T follicular helper cell (primary cell): ENCODE measurements at regions not wholly inside any gene's neighbourhood (a gene's known extent, or its start where the extent isn't known, plus 50 kb on each side); places are given as distances from the start of the nearest gene placed in this dataset.
"Not testable (repeated sequence)": the region's sequence is repeated elsewhere in the genome, so short reads cannot be mapped to it uniquely, and the experiment has no call there.

ENCODE experiments used
- DNase-seq: peaks from one replicate; pipeline ENCODE4 v3.0.0-alpha.2; 2020; ENCODE audit warnings: low read depth

- DNase-seq = no peak
Observed at GRCh38 chr1:8228253-8228652, 89.7 kb upstream of the SLC45A1 start.

DNA sequence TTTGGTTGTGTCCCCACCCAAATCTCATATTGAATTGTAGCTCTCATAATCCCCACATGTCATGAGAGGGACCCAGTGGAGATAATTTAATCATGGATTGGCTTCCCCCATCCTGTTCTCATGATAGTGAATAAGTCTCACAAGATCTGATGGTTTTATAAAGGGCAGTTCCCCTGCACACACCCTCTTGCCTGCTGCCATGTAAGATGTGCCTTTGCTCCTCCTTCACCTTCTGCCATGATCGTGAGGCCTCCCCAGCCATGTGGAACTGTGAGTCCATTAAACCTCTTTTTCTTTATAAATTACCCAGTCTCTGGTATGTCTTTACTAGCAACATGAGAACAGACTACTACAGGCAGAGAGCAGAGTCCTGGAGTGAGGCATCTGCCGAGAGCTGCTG is 90.2 kb upstream of the SLC45A1 start:
- DNase-seq = not testable (repeated sequence)

GRCh38 chr1:8226747-8227146 is 91.2 kb upstream of the SLC45A1 start:
- no peak for DNase-seq

DNA sequence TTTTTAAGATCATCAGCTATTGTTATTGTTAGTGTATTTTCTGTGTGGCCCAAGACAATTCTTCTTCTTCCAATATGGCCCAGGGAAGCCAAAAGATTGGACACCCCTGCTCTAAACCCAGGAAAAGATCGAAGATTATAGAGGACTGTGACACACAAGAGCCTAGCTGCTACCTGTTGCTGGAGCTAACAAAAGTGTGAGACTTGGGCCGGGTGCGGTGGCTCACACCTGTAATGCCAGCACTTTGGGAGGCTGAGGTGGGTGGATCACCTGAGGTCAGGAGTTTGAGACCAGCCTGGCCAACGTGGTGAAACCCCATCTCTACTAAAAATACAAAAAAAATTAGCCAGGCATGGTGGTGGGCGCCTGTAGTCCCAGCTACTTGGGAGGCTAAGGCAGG is 91.9 kb upstream of the SLC45A1 start:
- not testable (repeated sequence) for DNase-seq

- DNase-seq = no peak
Observed at GRCh38 chr1:8223526-8223925, 94.4 kb upstream of the SLC45A1 start.

GRCh38 chr1:8222789-8223188 is 95.1 kb upstream of the SLC45A1 start:
- DNase-seq = no peak

- no peak for DNase-seq
Observed at GRCh38 chr1:8219530-8219929, 98.4 kb upstream of the SLC45A1 start.

DNA sequence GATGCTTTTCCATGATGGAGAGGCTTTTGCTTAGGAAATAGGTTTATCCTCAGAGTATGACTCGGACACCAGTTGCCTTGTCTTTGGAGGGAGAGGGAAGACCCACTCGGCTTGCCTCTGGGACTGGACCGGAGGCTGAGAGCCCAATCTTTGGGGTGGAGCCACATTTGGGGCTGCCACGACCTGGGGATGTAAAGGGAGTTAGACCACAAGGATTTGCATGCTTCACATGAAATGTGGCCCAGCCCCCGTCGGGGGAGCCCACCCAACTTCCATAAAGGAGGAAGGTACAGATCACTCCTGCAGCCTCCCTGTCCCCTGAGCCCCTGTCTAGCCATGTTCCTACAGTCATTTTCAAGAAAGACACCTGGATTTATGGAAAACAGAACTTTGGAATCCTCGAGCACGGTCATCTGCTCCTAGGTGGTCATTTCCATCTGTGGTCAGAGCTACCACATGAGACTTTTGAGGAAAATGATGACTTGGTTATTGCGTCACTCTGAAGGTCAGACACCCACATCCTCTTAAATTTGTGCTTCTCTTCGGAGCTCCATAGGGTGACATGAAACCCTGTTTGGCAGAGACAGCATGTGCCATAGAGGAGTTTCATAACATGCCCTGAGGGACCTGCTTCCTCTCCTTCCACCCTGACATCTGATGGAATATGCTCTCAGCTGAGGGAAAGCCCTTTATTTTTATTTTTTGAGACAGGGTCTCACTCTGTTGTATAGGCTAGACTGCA is 99.4 kb upstream of the SLC45A1 start:
- no peak for DNase-seq

GRCh38 chr1:8217809-8218208 is 100.1 kb upstream of the SLC45A1 start:
- DNase-seq = no peak

GRCh38 chr1:8217011-8217711 is 100.8 kb upstream of the SLC45A1 start:
- DNase-seq = no peak

- no peak for DNase-seq
Observed at GRCh38 chr1:8216005-8216404, 101.9 kb upstream of the SLC45A1 start.

DNA sequence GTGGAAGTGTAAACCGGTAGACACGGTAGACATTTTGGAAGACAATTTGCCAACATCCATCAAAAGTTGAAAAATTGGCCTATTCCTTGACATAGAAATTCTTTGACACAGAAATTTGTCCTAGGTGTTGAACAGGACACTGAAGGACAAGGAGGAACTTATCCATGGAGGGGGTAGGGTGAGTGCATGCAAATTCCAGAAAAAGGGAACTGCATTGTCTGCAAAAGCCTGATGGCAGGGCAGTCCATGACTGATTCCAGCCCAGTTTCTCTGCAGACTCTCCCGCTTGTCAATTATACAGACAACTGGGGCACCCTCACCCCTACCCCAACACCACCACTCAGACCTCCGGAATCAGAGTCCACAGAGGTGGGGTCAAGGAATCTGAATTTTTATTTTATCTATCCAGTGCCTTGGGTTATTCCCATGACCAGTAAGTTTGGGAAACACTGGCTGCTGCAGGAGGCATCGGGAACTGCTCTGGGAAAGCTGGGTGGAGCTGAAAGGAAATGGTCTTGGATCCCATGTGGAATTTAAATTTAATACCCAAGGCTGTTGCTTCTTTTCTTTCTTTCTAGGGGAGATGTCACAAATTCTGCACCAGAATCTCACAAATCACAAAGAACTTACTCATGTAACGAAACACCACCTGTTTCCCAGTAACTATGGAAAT is 103.3 kb upstream of the SLC45A1 start:
- no peak for DNase-seq

DNA sequence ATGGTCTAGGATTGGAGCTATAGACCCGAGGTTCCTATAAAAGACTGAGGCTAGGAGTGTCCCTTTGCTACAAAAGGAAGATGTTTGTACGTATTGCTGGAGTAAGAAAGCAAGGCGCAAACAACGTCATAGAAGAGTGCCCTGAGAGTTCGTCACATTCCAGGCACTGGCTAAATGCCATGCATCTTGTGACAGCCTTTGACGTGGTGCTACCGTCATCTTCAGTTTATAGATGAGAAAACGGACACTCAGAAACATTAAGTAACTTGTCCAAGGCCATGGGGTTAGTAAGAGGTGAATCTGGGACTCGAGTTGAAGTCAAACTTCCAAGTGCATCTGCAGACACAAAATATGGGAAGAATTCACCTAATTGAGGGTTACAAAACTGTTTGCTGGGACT is 104.2 kb upstream of the SLC45A1 start:
- DNase-seq = no peak

DNA sequence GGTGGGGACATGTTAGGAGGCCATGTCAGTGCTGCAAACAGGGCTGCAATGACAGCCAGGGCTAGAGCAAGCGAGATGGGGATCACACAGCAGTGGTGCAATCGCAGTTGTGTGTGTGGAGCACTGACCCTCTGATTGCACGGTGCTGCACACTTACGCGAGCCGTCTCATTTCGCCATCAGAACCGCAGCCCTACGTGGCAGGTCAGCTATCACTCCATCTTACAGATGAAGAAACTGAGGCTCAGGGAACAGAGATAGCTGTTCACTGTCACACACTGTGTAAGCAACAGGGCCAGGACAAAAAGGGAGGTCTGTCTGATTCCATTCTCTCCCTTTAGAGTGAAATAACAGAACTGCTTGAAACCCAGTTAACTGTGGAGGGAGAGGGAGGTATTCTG is 104.8 kb upstream of the SLC45A1 start:
- DNase-seq = no peak

- DNase-seq = no peak
Observed at GRCh38 chr1:8212580-8213031, 105.3 kb upstream of the SLC45A1 start.

GRCh38 chr1:8211883-8212579 is 105.9 kb upstream of the SLC45A1 start:
- no peak for DNase-seq

DNA sequence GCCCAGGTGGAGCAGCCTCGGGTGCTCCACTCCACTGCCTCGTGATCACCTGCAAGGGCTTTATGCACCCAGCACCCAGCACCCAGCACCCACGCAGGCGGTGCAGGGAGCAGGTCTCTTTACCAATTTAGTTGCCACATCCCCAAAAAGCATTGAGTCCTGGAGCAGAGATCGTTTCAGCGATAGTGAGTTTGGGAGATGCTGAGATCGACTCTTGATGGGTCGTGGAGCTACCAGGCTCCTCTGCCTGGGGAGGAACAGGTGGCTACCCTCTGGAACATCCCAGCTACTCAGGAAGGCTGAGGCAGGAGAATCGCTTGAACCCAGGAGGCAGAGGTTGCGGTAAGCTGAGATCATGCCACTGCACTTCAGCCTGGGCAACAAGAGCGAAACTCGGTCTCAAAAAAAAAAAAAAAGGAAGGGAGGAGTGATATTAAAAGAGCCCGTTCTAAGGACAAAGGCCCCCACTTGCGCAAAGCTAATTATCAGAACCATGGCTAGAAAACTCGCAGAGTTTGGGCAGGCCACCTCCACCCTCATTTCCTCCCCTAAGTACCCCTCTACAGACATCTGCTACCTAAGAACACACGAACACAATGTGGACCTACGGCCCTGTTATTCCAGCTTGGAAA is 106.5 kb upstream of the SLC45A1 start:
- DNase-seq = no peak

DNA sequence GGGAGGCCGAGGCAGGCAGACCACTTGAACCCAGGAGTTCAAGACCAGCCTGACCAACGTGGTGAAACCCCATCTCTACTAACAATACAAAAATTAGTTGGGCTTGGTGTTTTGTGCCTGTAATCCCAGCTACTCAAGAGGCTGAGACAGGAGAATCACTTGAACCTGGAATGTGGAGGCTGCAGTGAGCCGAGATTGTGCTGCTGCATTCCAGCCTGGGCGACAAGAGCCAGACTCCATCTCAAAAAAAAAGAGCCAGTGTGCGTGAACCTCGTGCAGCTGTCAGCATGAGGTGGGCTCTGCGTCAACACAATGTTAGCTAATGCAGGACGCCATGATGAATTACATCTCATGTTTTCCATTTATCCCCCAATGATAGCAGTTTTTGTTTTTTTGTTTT is 110.7 kb upstream of the SLC45A1 start:
- no peak for DNase-seq

DNA sequence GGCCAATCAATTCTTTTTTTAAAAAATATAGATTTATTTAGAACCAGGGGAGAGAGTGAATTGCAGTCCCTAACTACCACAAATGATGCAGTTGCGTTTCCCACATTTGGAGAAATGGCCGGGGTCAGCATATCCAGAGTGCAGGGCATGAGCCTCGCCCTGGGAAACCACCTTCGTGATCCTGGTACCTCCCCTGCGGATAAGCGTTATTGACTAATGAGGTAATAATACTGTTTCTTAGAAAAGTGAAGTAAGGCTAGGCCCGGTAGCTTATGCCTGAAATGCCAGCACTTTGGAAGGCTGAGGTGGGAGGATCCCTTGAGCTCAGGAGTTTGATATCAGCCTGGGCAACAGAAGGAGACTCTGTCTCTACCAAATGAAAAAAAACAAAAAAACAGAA is 111.5 kb upstream of the SLC45A1 start:
- DNase-seq = no peak

- DNase-seq = no peak
Observed at GRCh38 chr1:8205771-8206170, 112.1 kb upstream of the SLC45A1 start.

GRCh38 chr1:8204826-8205225 is 113.1 kb upstream of the SLC45A1 start:
- DNase-seq = no peak

- DNase-seq = no peak
Observed at GRCh38 chr1:8203551-8203950, 114.4 kb upstream of the SLC45A1 start.
